ENCODE measurements at regions not wholly inside any gene's neighbourhood (a gene's known extent, or its start where the extent isn't known, plus 50 kb on each side); places are given as distances from the start of the nearest gene placed in this dataset.

DNA sequence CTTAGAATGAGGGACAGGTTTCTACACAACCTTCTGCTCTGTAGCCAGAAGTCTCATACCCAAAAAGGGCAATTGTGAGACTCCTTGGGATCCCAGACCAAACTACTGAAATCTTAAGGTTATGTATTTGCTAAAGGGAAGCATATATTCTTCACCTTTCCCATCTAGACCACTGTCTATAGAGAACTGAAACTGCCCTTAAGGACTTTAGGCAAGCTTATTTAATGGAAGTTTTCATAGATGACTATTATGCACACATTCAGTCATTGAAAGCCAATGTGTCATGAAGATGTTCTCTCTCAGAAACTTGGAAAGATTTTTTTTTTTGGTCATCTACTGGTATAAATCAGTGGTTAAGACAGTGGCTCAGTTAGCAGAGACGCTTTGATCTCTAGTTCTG lies 365.3 kb downstream of the MCTP2 start:
- no peak for TF ChIP-seq CTCF (IDR thresholded peaks at IDR 0.05; ENCODE audit: low read length)
- no peak for TF ChIP-seq EZH2 (IDR thresholded peaks at IDR 0.05; ENCODE audit: borderline replicate concordance, low read length)
